NCI-H187 treated with DMSO at 0.1 percent for 48 hours (cell line): ENCODE measurements at regions not wholly inside any gene's neighbourhood (a gene's known extent, or its start where the extent isn't known, plus 50 kb on each side); places are given as distances from the start of the nearest gene placed in this dataset.

Experiments
- DNase-seq: peaks from one replicate; lab custom pipeline; 2025; lab: John Stamatoyannopoulos, UW

DNA sequence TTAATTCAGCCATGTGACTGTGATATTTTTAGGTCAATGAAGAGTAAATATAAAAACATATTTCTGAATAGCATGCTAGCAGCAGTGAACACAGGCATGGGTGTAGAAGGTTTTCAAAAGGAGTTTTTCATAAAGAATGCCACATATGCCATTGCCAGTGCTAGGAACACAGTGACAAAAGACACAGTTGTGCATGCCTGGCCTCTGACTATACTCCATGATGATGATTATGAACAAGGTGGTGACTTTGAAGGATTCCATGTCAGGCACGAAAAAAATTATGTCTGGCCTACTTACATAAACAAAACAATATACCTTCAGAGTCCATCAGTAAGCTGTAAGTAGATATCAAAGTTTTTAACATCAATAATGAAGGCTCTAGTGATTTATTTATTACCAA, 438.7 kb downstream of the TLE1 start:
- no peak for DNase-seq

DNA sequence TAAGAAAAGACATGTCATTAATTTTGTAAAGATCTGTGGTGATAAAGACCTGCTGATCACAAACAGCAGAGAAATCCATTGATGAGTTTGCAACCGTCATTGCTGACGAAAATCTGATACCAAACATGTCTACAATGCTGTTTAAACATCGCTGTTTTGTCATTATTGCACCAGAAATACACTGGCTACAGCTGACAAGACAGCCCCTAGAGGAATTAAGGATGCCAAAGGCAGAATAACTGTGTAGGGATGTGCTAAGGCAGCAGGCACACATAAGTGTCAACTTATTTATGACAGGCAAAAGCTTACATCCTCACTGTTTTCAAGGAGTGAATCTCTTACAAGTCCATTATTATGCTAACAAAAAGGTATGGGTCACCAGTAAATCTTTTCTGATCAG, 439.3 kb downstream of the TLE1 start:
- no peak for DNase-seq

DNA sequence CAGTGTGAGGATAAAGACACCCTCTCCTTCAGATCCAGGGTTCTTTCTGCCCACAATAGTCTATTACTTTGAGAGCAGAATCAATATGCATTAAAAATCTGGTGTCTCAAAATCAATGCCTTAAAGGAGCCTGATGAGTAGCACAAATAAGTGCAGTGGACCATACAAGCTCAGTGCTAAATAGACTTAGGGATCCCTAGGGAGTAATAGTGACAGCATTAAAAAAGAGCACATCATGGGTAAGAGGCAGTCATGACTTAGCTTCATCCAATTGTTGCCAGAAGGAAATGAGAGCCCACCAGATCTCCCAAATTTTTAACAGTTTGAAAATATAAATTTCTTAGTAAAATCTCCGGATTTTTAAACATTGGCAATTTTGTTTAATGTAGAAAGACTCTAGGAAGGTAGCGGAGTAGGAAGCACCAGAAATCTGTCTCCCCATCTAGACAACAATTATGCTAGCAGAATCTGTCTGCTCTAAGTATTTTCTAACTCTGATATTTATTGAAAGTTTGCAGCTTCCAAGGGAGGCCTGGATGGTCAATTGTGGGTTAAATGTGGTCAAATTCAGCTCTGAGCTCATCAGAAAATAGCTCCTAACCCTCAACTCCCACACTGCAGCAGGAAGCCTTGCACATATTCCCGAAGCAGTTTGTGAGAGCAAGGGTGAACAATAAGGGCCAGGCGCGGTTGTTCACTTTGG, 443.9 kb downstream of the TLE1 start:
- DNase-seq: no peak

DNA sequence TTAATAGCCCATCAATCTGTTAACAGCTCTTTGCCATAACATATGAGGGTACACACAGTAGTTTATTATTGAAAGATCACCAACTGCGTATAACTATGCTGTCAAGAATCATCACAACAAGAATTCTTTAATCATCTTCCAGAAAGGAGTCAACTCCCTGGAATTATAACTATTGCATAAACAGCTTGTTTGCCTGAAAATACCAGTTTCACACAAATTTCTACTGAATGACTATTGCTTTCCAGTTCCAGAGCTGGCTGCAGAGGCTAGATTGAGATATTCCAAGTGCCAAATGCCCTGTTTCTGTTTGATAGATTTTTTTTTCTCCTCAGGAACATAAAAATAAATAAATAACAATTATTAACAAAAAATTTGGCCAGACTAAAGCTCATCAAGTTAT, 444.7 kb downstream of the TLE1 start:
- no peak for DNase-seq

DNA sequence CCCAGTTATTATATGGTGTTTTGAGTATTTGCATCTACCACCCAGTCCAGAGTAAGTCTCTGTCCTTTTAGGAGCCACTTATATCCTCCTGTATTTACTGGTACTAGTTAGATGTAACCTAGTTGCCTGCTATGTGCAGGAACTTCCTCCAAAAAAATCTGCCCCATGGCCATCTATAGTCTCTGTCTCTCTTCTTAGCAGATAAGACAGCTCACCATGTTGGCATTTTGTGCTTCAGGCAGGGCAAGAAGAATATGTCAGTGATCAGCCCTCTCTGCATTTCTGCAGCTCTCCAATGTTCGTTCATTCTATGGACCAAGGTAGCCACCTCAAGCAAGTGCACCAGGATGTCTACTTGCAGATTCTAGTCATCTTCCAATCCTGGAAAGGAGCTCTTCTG, 446.5 kb downstream of the TLE1 start:
- no peak for DNase-seq

DNA sequence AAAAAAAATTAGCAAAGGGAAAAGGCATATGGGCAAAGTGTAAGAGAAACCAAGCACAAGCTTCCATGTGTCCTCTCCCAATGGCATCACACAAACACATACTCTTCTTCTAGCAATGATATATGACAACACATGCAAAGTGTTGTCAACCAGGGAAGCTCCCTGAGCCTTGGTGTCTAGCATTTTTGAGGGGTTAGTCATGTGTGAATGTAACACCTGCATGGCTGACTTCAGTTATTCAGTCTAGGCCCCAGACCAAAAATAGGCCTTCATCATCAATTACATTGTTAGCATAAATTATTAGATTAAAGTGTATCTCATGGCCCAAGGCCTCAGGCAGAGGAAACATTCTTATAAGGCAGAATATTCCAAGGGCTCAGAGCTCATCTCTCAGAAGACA, 450.0 kb downstream of the TLE1 start:
- DNase-seq: no peak

DNA sequence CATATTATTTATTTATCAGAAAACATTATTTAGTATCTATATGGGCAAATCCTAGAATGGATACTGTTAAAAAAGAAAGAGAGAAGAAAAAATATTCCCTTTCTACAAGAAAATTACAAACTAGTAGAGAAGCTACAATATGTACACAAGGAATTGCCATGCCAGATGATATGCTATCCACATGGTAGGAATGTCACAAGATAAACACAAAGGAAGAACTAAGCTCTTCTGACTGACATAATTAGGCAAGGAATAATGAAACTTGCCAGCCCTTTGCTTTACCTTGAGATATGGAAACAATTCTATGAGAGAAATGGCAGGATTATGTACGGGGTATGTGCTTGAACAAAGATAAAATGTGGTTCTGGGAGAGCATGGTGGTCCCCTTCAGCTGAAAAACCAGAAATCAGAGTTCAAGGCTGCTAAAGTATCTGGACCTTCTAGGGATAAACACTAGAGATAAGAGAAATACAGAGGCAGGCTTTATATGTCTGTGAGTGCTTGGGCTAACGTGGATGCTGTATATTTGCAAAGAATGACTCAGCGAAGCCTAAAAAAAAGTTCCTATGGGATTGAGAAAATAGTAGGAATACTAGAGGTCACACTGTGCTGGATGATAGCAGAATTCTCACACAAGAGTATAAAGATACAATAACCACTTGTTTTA, 451.6 kb downstream of the TLE1 start:
- no peak for DNase-seq

DNA sequence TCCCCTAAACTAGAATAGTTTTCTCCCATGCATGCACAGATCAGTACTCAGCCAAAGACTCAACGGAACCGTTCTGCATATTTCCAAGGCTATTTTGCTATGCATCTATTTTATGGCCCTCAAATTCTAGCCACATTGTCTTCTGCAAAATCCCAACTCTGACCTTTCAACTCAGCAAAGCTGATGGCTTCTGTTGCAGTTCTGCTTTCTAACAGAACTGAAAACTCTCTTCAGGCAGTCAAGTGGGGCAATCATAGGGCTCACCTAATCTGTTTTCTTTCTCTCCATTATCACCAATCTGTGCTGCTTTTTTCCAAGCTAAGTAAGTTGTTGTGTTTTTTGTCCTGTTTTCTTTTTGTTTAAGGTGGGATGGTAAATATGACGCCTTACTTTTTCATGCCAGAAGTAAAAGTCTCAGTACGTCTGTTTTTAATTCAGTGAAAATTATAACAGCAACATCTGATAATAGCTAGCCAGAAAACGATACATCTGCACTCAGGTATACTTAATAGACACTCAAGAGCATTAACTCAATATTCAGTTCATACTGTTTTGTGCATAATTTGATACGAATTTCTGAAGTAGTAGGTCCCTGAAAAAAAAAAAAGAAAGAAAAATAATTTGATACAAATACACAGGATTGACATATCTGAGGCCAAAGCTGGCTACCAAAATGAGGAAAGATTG, 454.3 kb downstream of the TLE1 start:
- DNase-seq: no peak

DNA sequence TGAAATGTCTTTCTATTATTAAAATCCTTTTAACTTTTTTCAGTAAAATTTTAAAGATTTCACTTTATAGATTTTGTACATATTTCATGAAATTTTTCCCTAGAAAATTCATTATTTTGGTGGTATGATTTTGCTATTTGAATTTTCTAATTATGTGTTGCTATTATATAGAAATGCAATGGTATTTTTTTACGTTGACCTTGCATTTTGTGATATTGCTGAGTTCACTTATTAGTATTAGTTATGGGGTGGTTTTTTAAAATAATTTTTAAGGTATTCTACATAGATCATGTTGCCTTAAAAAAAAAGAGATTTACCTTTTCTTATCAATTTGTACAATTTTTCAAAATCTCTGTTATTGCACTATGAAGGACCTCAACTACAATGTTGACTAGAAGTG, 458.3 kb downstream of the TLE1 start:
- DNase-seq: no peak

DNA sequence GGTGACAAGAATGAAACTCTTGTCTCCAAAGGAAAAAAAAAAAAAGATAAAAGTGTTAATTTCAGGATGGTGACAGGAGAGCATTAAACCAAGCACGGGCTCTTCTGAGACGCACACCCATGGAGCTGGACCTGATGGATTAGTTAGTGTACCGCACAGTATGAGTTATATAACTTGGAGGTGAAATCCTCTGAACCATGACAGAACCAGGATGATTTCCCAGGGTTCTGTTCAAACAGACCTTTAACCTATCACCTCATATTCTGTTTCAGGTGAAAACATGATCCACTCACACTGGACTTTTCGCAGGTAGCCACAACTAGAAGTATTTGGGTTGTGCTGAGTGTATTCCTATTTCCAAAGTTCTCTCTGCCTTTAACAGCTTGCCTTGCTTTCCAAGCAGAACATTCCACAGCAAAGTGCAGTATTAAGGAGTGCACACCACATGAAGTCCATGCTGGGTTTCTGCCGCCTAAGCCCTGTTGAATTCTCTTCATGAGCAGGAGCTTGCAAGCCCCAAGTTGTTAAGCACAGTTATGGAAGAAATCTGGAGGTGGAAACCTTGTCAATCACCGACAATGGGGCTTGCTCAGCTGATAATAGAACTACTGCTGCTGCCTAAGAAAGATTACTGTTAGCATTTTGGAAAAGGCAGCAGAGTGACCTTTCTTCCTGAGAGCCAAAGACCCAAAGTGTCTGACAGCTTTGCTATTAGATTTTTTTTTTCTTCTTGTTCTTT, 461.7 kb downstream of the TLE1 start:
- no peak for DNase-seq

DNA sequence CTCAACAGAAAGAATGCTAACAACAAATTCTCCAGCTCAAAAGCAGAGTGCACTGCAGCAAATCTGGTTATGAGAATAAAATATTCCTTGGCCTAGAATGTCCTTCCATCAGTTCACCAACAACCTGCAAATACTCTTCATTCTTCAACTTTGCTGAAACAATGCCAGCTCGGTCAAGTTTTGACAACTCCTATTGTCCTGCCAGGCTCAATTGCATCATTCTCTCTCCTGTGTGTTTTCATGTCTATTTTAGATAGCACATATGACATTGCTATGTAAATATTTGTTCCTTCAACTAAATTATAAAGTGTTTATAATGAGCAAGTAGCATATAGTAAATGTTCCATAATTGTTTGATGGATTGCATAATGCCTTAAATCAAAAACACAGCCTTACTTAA, 463.8 kb downstream of the TLE1 start:
- DNase-seq: no peak

DNA sequence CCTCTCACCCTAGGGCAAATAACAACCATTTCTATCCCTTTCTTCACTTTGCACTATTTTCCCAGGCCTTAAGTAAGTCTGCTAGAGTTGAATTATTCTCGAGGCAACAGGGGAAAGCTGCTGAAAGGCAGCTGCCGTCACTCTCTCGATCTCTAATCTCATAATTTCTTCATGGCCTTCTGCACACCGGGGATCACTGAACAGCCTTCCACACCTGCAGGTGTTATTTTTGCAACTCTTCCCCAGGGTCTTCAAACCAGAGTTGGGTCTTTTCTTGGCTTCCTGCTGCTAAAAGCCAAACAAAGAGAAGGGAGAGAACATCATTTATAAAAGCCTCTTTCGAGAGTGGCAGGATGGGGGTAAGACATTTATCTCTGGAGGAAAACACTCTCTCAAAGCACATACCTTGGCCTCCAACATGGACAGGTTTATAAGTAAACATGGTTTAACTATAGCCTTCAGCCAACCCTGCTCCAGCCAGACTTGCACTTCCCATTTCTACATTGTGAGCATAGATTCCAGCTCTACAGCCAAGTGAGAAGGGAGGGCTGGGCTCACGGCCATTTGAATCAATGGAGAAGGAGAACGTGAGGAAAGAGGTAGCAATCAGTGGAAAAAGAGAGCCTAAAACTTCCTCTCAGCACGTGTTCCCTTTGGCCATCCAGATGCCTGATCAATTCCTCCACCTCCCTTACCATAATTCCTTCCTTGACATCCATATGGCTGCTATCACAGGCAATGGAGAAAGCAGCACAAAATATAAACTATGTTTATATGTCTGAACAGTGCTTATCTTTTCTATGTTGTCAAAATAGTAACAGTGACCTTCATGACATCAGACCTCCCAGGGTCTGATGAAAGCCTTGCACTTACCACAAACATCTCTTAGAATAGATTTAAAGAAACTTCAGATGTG, 464.9 kb downstream of the TLE1 start:
- DNase-seq: no peak

DNA sequence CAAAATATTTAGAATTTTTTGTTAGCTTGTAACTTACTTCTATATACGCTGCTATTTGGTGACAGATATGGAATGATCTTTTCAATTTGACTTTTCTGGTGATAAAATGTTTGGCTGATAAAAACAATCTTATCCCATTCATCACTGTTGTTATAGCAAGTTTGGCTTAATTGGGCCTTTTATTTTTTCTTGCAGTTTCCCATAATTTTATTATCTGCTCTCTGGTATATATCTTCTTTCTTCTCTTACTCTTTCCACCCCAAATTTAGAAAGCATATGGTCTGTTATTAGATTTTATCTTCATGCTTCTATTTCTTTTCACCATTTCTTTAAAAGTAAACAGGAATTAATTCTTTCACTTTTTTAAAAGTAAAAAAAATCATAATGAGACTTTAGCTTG, 474.4 kb downstream of the TLE1 start:
- DNase-seq: no peak

DNA sequence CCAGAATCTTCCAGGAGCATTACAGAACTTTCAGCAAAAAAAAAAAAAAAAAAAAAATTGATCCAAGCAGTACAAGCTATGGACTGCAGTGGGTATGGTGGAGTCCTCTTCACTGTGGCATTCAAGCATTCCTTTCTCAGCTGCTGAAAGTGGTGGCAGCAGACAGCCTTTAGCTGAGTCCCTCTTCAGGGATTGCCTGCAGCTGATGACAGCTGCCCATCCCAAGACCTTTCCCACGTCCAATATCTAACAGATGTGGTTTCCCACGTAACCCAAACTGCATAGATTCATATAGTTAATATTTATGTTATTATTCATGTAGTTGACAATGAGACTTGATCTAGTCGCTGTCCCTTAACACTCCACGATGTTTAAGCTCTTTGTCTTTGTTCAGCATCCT, 475.9 kb downstream of the TLE1 start:
- no peak for DNase-seq

DNA sequence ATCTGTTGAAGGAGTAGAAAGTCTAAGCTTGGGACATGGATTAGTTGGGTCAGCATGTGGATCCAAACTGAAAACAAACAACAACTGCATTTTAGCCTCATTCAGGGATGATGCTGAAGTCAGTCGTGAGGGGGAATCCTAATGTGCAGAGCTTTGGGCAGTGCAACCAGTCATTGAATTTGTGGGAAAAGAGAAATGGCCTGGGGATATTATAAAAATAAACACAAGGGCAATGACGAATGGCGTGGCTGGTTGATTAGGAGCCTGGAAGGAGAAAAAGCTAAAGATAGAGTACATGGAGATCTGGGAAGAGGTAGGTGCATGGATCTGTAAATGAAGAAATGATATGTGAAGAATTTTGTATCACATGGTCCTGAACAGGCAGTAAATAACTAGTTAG, 477.6 kb downstream of the TLE1 start:
- DNase-seq: no peak

DNA sequence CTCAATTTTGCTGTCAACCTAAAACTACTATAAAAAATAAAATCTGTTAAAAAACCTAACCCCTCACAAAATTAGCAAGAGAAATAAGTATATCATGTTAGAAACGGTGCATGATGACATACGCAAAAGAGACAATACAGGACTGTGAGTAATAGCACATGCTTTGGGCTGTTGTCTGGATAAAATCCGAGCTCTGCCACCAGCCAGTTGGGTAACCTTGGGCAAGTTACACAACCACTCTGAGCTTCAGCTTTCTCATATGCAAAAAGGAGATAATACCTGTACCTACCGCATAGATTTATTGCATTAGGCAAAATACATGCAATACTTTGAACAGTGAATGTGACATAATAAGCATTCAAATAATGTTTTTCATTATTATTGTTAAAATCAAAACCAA, 481.7 kb downstream of the TLE1 start:
- no peak for DNase-seq

DNA sequence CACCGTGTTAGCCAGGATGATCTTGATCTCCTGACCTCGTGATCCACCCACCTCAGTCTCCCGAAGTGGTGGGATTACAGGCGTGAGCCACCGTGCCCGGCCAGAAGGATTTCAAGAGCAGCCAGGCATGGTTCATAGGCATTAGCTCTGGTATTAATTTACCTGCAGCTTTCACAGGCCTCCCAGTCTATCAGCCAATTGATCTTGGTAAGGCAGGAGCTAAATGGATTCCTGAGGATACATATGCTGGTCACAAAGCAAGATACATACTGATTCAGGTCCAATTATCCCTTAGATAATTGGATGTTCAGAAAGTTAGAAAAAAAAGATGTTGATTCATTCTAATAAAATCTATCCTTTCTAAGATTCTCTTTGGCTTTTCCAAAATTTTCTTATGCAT, 487.1 kb downstream of the TLE1 start:
- DNase-seq: no peak

DNA sequence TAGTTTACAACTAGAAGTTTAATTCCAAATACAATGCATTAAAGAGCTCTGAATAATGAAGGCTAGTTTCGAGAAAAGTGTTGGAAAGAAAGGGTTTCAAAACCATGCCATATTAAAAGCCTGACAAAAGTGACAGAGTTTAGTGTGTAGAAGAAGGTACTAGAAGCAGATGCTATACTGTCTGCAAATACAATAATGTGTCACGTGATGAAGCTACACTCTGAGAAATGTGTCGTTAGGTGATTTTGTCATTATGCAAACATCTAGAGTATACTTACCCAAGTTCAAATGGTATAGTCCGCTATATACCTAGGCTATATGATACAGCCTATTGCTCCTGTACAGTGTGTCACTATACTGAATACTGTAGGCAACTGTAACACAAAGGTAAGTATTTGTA, 494.1 kb downstream of the TLE1 start:
- DNase-seq: no peak

DNA sequence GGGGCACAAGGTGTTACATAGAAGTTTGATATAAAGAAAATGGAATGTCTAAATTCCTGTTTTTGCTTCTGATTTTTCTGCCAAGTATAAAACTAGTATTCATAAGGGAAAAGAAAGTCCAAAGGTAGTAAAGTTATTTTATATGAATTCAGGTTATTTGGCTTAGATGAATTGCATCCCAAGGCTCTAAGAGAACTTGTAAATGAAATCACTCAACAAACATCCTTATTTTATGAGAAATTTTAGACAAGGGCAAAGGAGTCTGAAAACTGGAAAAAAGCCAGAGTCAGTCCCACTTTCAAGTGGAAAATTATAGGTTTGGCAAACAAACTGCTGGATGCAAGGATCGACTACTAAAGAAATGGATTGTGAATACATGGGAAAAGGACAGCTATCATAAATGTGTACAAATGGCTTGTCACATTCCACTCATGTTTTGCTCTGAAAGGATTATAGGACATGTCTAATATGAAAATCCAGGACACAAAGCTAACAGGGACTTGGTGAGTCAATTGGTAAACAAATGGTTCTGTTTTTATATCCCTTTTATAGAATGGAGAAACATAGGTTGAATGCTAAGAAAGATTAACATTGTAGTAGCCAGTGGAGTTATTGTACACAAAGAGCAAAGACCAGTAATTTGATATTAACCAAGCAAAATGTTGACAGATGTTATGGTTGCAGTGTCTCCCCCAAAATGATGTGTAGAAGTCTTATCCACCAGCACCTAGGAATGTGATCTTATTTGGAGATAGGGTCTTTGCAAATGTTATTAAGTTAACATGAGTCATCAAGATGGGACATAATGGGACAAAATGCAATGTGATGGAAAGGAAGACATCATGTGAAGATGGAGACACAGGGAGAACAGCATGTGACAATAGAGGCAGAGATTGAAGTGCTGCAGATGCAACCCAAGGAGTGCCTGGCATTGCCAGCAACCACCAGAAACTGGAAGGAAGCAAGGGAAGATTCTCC, 495.7 kb downstream of the TLE1 start:
- DNase-seq: no peak

DNA sequence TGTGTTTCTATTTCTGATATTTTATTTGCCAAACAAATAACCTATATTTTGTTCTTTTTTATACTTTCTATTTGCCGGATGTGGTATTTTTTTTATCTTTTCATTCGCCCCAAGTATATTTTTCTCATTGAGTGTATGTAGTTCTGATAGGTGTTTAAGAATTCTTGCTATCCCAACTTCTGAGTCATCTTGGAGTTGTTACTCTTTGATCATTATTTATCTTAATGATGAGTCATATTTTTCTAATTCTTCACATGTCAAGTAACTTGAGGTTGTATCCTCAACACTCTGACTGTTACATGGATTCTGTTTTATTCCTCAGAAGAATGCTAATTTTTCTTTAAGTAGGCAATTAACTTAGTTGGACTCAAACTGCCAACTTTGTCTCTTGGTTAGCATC, 498.1 kb downstream of the TLE1 start:
- DNase-seq: no peak

DNA sequence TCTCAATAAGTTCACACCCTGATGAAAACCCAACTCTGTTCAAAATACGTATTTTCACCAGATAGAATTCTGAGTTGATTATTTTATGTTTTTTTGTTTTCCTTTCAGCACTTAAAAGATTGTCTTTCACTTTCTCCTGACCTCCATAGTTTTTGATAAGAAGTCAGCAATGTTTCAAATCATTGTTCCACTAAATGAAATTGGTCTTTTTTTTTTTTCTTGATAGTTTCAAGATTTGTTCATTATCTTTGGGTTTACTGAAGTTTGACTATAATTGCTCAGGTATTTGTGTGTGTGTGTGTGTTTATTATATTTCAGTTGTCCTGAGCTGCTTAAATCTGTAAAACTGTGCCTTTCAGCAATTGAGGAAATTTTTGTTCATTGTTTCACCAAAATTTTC, 498.7 kb downstream of the TLE1 start:
- no peak for DNase-seq
